ENCODE measurements at regions not wholly inside any gene's neighbourhood (a gene's known extent, or its start where the extent isn't known, plus 50 kb on each side); places are given as distances from the start of the nearest gene placed in this dataset.

DNA sequence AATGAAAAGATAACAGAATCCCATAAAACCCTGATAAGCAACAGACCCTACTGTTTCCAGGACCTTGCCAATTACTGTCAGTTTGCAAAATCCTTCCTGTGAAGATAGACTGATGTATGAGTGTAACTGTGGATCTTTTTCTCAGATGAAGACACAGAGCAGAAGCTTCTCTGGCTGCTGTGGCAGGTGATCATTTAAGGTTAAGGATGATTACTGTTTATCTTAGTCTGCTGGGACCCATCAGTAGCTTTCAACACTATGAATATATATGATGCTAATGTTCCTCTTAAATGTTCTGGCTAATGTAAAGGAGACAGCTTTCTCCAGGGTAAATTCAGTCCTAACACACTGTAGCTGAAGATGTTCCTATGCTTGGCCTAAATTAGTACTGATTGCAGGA lies 56.0 kb upstream of the CTTNBP2 start:
- H3K4me1 ChIP-seq (ENCODE audit: insufficient read depth): no peaks in the 10 kb centered on the region
- H3K79me2 ChIP-seq: no peaks in the 10 kb centered on the region
- no peak overlapping the region for H3K4me3 ChIP-seq
- H3K9me2 ChIP-seq (replicated peaks; ENCODE audit: insufficient read depth): no peaks in the 10 kb centered on the region
- no peak overlapping the region for H3K27ac ChIP-seq
- H3K27me3 ChIP-seq: no peaks in the 10 kb centered on the region
- no peaks in the 10 kb centered on the region for H3K36me3 ChIP-seq (replicated peaks; ENCODE audit: insufficient read depth, low read depth)
- no peak overlapping the region for H2AFZ ChIP-seq
- no peaks in the 10 kb centered on the region for H3K9me3 ChIP-seq (ENCODE audit: low read depth)
- no peak for TF ChIP-seq EZH2 (IDR thresholded peaks at IDR 0.05; ENCODE audit: borderline replicate concordance)
- TF ChIP-seq EZH2phosphoT487 (IDR thresholded peaks at IDR 0.05; ENCODE audit: low read depth, severe bottlenecking, unreplicated experiment): no peak
- TF ChIP-seq, protein P1, sequence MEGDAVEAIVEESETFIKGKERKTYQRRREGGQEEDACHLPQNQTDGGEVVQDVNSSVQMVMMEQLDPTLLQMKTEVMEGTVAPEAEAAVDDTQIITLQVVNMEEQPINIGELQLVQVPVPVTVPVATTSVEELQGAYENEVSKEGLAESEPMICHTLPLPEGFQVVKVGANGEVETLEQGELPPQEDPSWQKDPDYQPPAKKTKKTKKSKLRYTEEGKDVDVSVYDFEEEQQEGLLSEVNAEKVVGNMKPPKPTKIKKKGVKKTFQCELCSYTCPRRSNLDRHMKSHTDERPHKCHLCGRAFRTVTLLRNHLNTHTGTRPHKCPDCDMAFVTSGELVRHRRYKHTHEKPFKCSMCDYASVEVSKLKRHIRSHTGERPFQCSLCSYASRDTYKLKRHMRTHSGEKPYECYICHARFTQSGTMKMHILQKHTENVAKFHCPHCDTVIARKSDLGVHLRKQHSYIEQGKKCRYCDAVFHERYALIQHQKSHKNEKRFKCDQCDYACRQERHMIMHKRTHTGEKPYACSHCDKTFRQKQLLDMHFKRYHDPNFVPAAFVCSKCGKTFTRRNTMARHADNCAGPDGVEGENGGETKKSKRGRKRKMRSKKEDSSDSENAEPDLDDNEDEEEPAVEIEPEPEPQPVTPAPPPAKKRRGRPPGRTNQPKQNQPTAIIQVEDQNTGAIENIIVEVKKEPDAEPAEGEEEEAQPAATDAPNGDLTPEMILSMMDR (IDR thresholded peaks at IDR 0.05; ENCODE audit: poor library complexity): no peak
- H4K20me1 ChIP-seq (ENCODE audit: insufficient read depth, poor library complexity, severe bottlenecking): no peaks in the 10 kb centered on the region
- no peak for DNase-seq (ENCODE audit: low spot score)
- H3K4me2 ChIP-seq: no peak overlapping the region

DNA sequence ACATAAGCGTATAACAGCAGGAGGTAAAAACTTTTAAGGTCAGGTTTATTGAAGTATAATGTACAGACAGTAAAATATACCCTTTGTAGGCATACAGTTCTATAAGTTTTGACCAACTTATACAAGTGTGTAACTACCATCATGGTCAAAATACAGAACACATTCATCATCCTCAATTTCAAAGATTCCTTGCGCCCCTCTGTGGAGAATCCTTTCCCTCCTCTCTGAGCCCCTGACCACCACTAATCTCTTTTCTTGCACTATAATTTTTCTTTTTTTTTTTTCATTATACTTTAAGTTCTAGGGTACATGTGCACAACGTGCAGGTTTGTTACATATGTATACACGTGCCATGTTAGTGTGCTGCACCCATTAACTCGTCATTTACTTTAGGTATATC lies 58.1 kb upstream of the CTTNBP2 start:
- WGBS (ENCODE audit: low lambda C conversion rate, missing lambda C conversion rate): 87% methylated on average over 5 of the region's 5 CpGs
- Histone ChIP-seq H3K27me3 (no peaks in the 10 kb centered on the region), H3K4me1 (ENCODE audit: insufficient read depth) (no peaks in the 10 kb centered on the region), H3K4me2 (no peak overlapping the region), H3K9me2 (replicated peaks; ENCODE audit: insufficient read depth) (no peaks in the 10 kb centered on the region), H3K4me3 (no peak overlapping the region), H3K9me3 (ENCODE audit: low read depth) (no peaks in the 10 kb centered on the region), H4K20me1 (ENCODE audit: insufficient read depth, poor library complexity, severe bottlenecking) (no peaks in the 10 kb centered on the region), H3K27ac (no peak overlapping the region), H2AFZ (no peak overlapping the region), H3K36me3 (replicated peaks; ENCODE audit: insufficient read depth, low read depth) (no peaks in the 10 kb centered on the region), H3K79me2 (no peaks in the 10 kb centered on the region)
- DNase-seq (ENCODE audit: low spot score): no peak
- TF ChIP-seq EZH2phosphoT487 (IDR thresholded peaks at IDR 0.05; ENCODE audit: low read depth, severe bottlenecking, unreplicated experiment) (no peak), EZH2 (IDR thresholded peaks at IDR 0.05; ENCODE audit: borderline replicate concordance) (no peak)
- TF ChIP-seq, protein P1 (IDR thresholded peaks at IDR 0.05; ENCODE audit: poor library complexity): no peak

DNA sequence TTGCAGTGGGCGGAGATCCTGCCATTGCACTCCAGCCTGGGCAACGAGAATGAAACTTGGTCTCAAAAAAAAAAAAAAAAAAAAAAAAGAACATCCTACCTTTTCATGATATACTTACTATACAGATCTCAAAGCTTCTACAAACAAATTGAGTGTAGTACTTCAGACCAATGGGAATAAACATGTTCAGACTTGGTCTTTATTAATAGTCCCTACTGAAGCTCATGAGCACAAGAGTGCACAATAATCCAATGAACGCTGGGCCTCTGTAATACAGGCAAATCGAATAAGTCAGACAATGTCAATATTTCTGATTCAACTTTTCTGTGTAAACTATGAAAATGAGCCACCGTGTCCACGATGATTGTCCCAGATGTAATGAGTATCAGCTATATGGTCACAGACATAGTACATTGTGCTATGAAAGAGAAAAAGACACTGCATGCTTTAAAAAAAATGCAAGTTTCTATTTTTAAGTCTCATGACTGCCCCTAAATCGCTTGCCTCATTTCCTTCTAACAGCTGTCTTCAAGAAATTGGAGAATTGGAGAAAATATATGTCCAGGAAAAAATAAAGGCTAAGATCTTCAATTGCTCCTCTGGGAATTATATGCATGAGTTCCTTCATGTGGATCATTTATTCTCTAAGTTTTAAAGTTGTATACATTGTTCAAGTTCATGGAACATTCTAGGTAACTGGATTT lies 64.0 kb upstream of the CTTNBP2 start:
- no peak overlapping the region for H3K27ac ChIP-seq
- H3K79me2 ChIP-seq: no peaks in the 10 kb centered on the region
- no peaks in the 10 kb centered on the region for H4K20me1 ChIP-seq (ENCODE audit: insufficient read depth, poor library complexity, severe bottlenecking)
- no peak overlapping the region for H3K4me3 ChIP-seq
- no peaks in the 10 kb centered on the region for H3K4me1 ChIP-seq (ENCODE audit: insufficient read depth)
- no peaks in the 10 kb centered on the region for H3K27me3 ChIP-seq
- no peaks in the 10 kb centered on the region for H3K36me3 ChIP-seq (replicated peaks; ENCODE audit: insufficient read depth, low read depth)
- TF ChIP-seq EZH2 (IDR thresholded peaks at IDR 0.05; ENCODE audit: borderline replicate concordance): no peak
- TF ChIP-seq EZH2phosphoT487 (IDR thresholded peaks at IDR 0.05; ENCODE audit: low read depth, severe bottlenecking, unreplicated experiment): no peak
- TF ChIP-seq, protein P1 (IDR thresholded peaks at IDR 0.05; ENCODE audit: poor library complexity): no peak
- no peaks in the 10 kb centered on the region for H3K9me3 ChIP-seq (ENCODE audit: low read depth)
- 91% methylated on average over 7 of the region's 7 CpGs for WGBS (ENCODE audit: low lambda C conversion rate, missing lambda C conversion rate)
- H3K4me2 ChIP-seq: no peak overlapping the region
- no peaks in the 10 kb centered on the region for H3K9me2 ChIP-seq (replicated peaks; ENCODE audit: insufficient read depth)
- no peak overlapping the region for H2AFZ ChIP-seq
- DNase-seq (ENCODE audit: low spot score): no peak
